ENCODE measurements at regions not wholly inside any gene's neighbourhood (a gene's known extent, or its start where the extent isn't known, plus 50 kb on each side); places are given as distances from the start of the nearest gene placed in this dataset.

DNA sequence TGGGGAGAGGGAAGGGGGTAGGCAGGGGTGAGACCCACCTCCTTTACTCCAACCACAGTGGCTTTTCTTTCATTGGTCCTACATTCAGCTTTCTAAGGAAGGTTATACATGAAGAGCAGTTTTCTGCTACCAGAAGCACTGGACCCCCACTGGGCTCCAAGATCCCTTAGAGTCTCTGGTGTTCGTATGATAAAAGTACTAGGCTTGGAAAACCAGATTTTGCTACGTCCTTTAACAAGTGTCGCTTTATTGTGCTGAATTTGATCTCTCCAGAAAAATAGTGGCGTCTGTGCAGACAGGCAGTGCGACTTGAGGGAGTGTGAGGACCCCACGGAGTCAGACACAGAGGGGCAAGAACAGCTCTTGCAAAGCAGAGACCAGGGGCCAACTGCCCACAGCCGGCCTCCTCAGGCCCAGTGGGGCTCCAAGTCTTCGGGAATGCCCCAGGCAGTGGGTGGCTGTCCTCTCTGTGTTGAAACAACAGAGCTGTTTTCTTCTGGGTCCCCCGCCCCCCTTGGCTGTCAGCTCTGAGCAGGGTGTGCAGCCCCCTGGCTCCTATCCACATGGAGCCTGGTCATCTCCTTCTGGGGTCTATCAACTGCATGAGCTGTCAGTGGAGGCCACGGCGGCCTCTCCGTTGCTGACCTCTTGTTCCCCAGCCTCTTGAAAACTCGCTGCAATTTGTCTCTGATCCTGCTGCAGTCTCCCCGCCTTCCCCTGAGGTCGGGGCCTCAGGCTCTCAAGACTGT is 333.2 kb downstream of the RPS24 start:
- DNase-seq (ENCODE audit: low spot score): no peak

DNA sequence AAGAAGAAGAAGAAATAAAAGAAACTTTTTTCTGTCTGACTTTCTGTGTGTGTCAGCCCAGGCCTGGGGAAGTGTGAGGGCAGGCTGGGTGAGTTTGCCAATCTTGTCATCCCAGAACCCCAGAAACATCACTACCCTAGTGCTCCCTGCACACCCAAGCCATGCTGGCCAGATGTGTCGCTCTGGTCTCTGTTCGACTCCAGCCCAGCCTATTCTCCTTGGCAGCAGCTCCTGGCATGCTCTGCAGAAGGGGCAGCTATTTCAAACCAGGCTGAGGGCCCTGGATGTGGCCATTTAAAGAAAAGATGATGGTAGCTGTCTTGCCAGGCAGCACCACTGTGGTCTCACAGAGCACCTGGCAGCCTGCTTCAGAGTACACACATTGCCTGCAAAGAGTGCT is 334.1 kb downstream of the RPS24 start:
- no peak for DNase-seq (ENCODE audit: low spot score)

DNA sequence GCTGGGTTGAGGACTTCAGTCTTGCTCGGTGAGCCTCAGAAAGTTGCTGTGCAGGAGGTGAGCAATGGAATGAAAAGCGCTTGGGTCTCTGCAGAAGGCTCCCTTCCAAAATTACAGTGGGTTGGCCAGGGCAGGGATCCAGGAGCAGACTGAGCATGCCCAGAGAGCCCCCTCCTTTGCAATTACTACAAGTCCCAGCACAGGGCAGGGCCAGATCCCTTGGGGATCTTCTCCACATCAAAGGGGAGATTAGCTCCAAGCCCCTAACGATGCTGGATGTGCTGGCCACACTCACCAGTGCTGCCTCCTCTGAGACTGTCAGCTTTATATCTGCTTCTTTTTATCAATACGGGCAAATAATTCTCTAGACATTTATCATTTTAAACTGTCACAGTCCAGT is 337.5 kb downstream of the RPS24 start:
- DNase-seq (ENCODE audit: low spot score): no peak

DNA sequence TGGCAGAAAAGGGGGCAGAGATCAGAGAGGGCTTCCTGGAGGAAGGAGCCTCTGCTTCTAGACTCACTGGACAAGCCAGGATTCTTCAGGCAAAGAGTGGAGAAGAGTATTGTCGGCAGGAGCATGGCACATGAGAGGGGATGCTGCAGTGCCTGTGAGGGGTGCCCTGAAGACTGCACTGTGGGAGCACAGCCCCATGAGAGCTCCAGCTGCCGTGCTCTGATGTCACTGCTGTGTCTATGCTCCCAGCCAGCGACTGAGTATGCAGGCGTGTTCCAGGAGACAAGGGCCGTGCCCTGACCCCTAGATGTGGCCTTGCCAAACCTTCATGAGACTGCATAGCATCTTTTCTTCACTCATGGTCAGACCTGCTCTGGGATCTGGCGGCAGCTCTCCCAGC is 339.1 kb downstream of the RPS24 start:
- DNase-seq (ENCODE audit: low spot score): no peak

DNA sequence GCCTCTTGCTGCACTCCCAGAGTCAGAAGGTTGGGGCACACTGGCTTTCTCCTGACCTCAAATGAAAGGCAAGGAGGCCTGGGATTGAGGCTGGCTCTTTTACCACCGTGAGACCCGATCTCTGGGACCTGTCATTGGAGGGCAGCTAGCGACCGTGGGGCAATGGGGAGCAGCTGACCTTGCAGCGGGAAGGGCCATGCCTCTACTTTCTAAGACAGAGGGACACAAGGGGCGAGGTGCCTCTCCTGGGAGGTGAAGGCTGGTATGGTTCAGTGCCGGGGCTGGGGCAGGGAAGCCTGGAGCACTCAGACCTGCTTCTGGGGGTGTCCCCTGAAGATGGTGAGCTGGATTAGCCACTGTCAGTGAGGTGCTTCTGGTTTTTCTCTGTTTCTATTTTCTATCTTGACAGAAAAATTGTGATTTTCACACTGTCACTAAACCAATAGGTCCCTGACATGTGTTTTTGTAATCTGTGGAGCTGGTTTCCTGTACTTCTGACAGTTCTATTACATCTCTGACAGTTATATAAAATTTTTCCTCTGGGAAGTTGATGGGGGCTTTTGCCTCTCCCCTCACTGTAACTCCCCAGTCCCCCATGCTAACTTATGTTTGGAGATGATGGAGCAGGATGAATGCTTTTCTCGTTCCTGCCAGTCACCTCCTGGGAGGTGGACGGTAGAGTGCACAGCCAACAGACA is 340.8 kb downstream of the RPS24 start:
- no peak for DNase-seq (ENCODE audit: low spot score)

DNA sequence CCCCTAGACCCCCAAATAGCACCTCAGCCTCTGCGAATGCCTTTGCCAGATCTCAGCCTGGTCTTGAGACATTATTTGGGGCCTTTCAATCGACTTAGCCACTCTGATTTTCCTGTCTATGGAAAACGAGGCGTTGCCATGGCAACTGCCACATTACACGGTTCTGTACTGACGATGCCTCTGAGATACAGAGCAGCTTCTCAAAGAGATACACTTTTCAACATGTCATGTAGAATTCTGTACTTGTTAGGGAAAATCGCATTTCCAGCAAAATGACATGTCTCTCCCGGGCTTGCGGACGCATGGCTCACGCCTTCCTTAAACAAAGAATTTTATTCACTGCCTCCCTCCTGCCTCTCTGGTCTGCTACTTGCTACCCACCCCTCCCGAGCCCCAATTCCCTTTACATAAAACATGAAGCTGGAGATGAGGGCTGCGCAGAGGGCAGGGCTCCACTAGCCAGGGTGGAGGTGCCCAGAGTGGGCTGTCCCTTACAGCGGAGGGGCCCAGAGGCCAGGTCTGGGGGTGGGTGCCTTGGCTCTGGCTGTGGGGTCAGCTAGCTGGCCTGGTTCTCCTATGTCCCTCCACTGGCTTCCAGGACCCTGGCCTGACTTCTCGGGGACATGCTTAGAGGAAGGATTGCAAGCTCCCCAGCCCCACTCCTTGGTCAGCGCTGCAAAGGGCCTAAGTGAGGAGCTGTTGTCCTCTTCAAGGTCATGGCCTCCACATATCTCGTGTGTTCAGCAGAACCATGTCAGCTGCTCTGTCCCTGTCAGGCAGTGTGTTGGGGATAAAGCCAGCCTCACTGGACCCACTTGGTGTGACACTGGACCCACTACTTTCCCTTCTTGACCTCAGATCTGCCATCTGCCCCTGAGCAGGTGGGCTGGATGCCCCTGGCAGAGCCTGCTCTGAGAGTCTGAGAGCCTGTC is 342.5 kb downstream of the RPS24 start:
- DNase-seq (ENCODE audit: low spot score): no peak

DNA sequence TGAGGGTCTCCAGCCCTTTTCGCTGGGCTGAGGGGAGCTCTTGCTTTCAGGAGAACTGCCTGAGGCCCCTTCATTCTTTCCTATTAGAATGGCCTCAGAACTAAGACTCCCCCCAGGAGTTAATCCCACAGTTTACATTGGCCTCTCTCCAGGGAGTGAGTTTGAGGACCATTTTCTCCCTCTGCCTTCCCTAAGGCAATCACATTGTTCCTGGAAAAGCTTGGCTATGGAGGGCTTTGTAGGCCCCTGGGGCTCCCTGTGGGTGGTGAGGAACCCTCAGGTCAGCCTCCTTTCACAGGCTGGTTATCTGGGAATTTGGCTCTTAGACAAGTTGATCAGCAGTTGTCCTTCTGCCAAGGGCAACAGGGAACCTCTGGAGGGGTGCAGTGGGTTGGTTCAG is 343.7 kb downstream of the RPS24 start:
- DNase-seq (ENCODE audit: low spot score): no peak

DNA sequence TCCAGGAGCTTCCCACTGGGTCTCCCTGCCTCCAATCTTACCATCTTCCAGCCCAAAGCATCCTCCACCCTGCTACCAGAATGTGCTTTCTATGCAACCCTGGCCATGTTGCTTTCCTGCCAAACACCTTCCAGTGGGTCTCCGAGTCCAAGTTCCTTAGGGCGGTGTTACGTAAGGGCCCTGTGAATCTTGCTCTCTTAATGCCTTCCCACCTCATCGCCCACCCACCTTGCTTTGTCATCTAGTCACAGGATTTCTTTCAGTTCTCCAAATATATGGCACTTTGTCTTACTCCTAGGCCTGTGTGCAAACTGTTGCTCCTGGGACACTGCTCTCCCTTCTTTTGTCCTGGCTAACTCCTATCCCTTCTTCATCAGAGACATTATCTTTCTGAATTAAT is 344.5 kb downstream of the RPS24 start:
- DNase-seq (ENCODE audit: low spot score): no peak

DNA sequence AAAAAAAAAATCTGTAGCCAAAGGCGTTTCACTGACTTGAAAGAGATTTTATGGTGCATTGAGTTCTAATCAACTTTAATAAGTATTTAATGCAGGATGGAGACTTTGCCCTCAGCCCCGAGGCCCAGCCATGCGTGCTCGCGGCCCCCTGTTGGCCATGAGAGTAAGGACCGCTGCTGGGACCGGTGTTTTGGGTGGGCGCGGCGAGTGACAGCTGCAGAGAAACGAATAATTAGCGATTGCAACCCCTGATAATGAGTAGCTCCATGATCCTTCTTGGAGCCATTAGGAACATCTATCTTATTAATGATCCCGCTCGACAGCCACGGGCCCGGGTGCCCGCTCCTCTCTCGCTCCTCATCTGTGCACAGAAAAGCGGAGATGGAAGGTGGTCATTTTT is 347.4 kb downstream of the RPS24 start:
- no peak for DNase-seq (ENCODE audit: low spot score)

DNA sequence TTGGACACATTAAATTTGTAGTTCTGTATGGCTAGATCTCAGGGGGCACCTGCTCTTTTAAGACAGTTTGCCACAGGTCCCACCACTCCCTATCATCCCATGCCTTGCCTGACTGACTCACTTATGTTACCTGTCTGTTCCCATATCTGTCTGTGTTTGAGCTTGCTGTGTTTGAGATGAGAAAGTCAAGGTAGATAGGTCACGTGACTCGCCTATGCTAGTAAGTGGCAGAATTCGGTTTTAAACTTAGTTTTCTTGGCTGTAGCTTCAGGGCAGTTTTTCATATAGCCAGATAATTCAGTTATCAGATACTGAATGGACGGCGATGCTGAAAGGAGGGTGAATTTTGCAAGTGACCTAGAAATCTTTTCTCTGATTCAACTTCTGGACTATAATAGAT is 348.4 kb downstream of the RPS24 start:
- no peak for DNase-seq (ENCODE audit: low spot score)

DNA sequence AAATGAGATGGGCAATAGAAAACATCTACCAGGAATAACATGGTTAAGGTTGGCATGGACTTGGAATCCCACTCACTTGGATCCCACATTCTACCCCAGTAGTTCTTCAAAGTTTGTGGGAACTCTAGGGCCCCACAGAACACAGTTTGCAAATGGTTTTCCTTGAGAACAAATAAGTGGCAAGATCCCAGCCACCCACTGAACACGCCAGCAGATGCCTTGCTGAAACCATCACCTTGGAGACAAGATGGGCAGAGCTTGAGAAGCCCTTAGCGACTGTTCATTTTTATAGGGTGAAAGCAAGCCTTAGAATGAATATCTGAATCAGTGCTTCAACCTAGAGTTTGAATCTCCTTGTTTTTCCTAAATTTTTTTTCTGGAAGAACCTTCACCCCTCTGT is 349.1 kb downstream of the RPS24 start:
- DNase-seq (ENCODE audit: low spot score): no peak

DNA sequence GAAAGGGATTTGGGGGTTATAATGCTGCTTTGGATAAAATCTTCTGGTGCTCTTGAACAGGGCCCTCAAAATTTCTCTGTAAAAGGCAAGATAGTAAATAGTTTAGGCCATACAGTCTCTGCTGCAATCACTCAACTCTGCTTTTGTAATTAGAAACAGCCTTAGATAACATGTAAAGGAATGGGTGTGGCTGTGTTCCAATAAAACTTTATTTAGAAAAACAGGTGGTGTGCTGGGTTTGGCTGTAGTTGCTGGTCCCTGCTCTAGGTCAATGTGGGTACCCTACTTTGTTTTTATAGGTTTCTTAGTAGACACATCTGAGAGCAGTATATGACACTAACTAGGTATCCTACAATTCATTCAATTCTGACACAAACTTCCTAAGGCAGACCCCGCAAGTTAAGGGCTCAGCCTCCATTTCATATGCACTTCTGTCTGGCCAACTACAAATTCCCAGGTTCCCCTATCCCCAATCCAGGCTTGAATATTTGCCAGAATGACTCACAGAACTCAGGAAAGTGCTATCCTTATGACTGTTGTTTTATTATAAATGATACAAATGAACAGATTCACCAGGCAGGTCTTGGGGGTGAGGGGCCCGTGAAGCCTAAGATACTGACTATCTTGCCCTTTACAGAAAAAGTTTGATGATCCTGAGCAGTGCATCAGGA is 349.9 kb downstream of the RPS24 start:
- DNase-seq (ENCODE audit: low spot score): no peak

DNA sequence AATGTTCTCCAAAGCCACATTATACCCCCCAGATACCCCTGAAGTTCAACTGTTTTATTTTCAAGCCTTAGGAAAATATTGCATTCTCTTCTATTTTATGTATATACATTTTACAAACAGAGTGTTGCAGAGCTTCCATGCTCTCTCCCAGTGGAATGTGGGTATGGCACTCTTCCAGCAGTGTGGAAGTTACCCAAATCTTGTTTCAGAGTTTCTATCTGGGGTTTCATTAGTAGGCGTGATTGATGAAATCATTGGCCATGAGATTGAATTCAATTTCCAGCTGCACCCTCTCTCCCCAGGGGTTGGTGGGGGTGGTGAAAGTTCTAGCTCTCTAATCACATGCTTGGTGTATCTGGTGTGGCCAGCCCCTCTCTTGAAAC is 350.4 kb downstream of the RPS24 start:
- no peak for DNase-seq (ENCODE audit: low spot score)

DNA sequence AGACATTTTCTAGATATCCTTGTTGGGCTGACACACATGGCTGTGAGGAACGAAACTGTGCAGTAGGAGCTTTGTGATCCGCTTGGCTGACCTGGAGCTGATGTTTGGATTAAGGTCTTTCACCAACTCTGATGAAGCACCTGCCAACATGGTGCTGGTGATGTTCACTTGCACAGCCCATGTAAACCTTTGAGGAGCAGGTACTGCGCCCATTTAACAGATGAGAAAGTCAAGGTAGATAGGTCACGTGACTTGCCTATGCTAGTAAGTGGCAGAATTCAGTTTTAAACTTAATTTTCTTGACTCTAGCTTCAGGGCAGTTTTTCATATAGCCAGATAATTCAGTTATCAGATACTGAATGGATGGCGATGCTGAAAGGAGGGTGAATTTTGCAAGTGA is 351.9 kb downstream of the RPS24 start:
- DNase-seq (ENCODE audit: low spot score): no peak

DNA sequence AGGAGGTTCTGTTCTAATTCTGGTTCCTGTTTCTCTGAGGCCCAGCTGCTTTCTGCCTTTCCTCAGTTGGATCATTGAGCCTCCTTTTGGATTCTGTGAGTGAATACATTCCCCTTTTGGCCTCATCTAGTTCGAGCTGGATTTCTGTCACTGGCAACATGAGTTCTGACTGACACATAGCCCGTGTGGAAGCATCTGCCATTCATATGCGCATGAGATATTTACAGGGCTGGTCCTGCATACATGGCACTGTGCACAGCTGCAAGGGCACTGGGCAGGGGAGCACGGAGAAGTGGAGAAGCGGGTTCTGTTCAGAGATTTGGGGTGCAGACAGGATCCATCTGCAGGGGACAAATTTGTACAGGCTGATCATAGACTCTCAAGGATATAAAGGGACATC is 352.8 kb downstream of the RPS24 start:
- DNase-seq (ENCODE audit: low spot score): no peak

DNA sequence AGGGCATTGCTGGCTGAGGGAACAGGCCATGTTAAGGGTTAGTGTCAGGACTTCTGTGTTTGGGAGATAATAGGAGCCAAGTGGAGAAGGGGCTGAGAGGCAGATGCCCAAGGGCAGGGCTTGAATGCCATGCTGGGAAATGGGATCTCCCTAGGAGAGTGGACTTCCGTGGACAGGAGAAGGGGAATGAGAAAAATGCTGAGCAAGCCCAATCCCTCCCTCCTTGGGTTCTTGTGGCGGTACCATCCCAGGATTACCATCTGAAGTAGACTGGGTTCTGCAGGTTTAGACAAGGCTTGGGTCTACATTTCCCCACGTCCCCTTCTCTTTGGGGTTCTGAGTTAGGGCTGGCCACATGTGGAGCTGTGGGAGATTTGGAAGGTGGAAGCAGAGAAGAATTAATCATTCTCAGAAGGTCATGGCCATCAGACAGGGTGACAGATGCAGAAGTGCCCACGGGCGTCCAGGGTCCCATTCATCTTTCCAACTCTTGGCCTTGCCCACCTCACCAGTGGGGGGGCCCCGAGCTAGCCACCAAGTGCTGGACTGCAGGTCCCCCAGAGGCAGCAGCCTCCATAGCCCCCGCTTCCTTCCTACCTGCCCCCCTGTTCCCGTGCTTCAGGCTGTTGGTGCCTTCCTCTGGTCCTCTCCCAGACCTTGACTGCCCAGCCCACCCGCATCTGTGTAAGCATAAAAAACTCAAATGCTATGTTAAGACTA is 354.8 kb downstream of the RPS24 start:
- DNase-seq (ENCODE audit: low spot score): no peak

DNA sequence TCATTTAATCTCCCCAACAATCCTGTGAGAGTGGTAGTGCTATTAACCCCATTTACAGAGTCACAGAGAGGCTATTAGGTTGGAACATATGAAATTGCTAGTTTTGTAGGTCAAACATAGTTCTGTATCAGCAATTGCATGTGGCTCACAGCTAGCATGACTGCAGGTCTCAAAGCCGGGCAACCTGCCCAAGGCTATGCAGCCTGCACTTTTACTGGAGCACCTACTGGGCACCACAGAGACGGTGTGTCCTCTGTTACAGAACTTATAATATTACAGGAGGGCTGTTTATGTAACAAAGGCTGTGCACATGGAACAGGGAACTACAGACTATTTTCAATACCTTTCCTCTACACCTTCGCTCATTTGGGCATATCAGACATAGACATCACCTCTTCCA is 355.8 kb downstream of the RPS24 start:
- DNase-seq (ENCODE audit: low spot score): no peak

DNA sequence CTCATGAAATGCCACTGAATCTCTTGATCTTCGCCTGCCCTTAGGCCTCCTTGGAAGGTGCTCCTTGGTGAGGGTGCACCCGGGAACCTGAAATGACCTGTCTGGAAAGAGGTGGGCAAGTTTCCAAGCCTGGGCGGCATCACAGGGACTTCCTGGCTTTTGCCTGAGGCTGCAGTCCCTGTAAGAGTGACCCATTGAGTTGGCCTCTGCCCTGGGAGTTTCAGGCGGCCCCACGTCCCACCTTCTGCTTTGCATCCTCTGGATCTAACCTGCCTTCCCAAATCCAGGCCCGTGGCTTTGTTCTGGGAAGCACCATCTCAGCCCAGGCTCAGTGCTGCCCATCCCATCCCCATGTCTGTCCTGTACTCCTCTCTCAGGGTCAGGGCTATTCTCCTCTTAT is 356.4 kb downstream of the RPS24 start:
- DNase-seq (ENCODE audit: low spot score): no peak

DNA sequence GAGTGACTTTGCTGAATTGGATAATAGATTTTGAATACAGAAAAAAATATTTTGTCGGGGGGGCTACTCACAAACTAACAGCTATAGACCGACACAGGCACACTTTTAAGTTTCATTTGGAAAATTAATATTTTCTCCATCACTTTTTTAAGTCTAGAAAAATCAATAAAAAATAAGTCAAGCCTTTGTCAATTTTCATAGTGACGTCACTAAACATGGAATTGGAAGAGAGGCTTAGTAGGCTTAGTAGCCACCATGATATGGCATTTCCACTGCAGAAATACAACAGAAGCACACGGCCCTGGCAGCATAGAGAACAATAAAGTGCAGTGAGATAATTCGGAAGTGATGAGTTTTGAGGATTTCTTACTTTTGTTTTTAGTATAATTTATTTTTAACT is 357.2 kb downstream of the RPS24 start:
- DNase-seq (ENCODE audit: low spot score): no peak

DNA sequence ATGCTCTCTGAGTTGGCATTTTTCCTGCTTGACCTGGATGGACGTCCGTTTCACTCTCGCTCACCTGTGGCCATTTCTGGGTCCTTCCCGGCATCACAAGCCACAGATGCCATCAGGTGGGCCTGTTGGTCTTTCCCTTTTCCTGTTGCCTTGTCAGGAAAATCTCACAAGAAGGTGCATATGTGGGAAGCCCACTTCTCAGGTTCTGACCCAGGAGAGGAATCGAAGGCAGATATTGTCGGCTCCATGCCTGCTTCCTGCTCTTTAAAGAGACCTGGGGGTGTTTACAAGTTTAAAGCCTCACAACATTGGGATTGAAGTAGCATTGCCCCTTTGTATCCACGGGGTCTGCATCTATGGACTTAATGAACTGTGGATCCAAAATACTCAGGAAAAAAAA is 357.9 kb downstream of the RPS24 start:
- DNase-seq (ENCODE audit: low spot score): no peak

DNA sequence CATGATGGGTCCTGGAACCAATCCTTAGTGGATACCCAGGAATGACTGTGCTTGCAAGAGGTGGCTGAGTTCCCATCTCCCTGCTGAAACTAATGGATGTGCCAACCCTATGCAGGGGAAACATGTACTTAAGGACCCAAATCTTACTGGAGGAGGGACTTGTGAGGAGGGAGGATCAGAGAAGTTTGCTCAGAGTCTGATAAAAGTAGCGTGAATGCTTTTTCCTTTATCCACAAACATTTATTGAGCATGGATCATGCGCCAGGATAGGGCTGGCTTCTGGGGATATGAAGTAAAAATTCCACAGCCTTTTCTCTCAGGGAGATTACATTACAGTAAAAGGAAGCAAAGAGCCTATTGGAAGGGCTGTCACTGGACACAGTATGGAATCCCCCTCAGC is 358.5 kb downstream of the RPS24 start:
- DNase-seq (ENCODE audit: low spot score): no peak

DNA sequence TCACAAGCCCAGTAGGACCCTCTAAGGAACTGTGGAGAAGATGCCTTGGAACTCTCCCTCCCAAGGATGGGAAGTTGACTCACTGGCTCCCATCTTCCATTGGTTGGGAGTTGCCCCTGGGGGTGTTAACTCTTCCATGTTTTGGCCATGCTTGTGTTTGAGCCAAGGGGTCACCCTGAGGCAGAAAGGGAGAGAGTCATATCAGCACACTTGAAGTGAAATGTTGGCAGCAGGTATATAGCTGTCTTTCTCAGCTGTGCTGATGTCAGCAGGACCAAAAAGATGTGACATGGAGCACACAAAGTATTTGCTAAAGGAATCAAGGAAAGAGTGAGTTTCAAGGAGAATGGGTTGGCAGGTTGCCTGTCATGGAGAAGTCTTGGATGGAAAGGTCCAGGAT is 359.4 kb downstream of the RPS24 start:
- no peak for DNase-seq (ENCODE audit: low spot score)
